ENCODE measurements at regions not wholly inside any gene's neighbourhood (a gene's known extent, or its start where the extent isn't known, plus 50 kb on each side); places are given as distances from the start of the nearest gene placed in this dataset.
"Not testable (repeated sequence)": the region's sequence is repeated elsewhere in the genome, so short reads cannot be mapped to it uniquely, and the experiment has no call there.

- peak overlapping the region; percentile 79 for H3K4me3 ChIP-seq (ENCODE audit: low read length)
Observed at GRCh38 chr7:32727483-32728411, 163.8 kb downstream of the KBTBD2 start.

- H3K4me3 ChIP-seq (ENCODE audit: low read length), result not testable (repeated sequence)
Observed at GRCh38 chr7:32722837-32723236, 168.7 kb downstream of the KBTBD2 start.

GRCh38 chr7:32694182-32694581 lies 197.4 kb downstream of the KBTBD2 start:
- H3K4me3 ChIP-seq (ENCODE audit: low read length), result no peak overlapping the region
- TF ChIP-seq ZNF274 (IDR thresholded peaks at IDR 0.05; ENCODE audit: low read depth, low read length), result no peak

- H3K4me3 ChIP-seq (ENCODE audit: low read length), result not testable (repeated sequence)
Observed at GRCh38 chr7:32691965-32692815, 196.9 kb downstream of the AVL9 start.

- H3K4me3 ChIP-seq (ENCODE audit: low read length), result not testable (repeated sequence)
Observed at GRCh38 chr7:32688092-32688491, 192.8 kb downstream of the AVL9 start.

- H3K4me3 ChIP-seq (ENCODE audit: low read length), result no peak overlapping the region
- no peak for TF ChIP-seq ZNF274 (IDR thresholded peaks at IDR 0.05; ENCODE audit: low read depth, low read length)
Observed at GRCh38 chr7:32681174-32681518, 185.9 kb downstream of the AVL9 start.

- TF ChIP-seq ZNF274 (IDR thresholded peaks at IDR 0.05; ENCODE audit: low read depth, low read length), result no peak
- no peak overlapping the region for H3K4me3 ChIP-seq (ENCODE audit: low read length)
Observed at GRCh38 chr7:32680259-32681173, 185.2 kb downstream of the AVL9 start.

- no peak for TF ChIP-seq ZNF274 (IDR thresholded peaks at IDR 0.05; ENCODE audit: low read depth, low read length)
- H3K4me3 ChIP-seq (ENCODE audit: low read length), result no peak overlapping the region
Observed at GRCh38 chr7:32679192-32679591, 183.9 kb downstream of the AVL9 start.

GRCh38 chr7:32677593-32677992 lies 182.3 kb downstream of the AVL9 start:
- no peak overlapping the region for H3K4me3 ChIP-seq (ENCODE audit: low read length)
- no peak for TF ChIP-seq ZNF274 (IDR thresholded peaks at IDR 0.05; ENCODE audit: low read depth, low read length)

- TF ChIP-seq ZNF274 (IDR thresholded peaks at IDR 0.05; ENCODE audit: low read depth, low read length), result no peak
- H3K4me3 ChIP-seq (ENCODE audit: low read length), result no peak overlapping the region
Observed at GRCh38 chr7:32676249-32676941, 181.1 kb downstream of the AVL9 start.

GRCh38 chr7:32673275-32673983 lies 178.1 kb downstream of the AVL9 start:
- no peak overlapping the region for H3K4me3 ChIP-seq (ENCODE audit: low read length)
- no peak for TF ChIP-seq ZNF274 (IDR thresholded peaks at IDR 0.05; ENCODE audit: low read depth, low read length)

- no peak for TF ChIP-seq ZNF274 (IDR thresholded peaks at IDR 0.05; ENCODE audit: low read depth, low read length)
- no peak overlapping the region for H3K4me3 ChIP-seq (ENCODE audit: low read length)
Observed at GRCh38 chr7:32670110-32671025, 175.1 kb downstream of the AVL9 start.

- not testable (repeated sequence) for H3K4me3 ChIP-seq (ENCODE audit: low read length)
Observed at GRCh38 chr7:32669173-32669870, 174.0 kb downstream of the AVL9 start.

GRCh38 chr7:32668387-32669097 lies 173.3 kb downstream of the AVL9 start:
- not testable (repeated sequence) for H3K4me3 ChIP-seq (ENCODE audit: low read length)

- H3K4me3 ChIP-seq (ENCODE audit: low read length), result not testable (repeated sequence)
Observed at GRCh38 chr7:32667586-32667985, 172.3 kb downstream of the AVL9 start.

- H3K4me3 ChIP-seq (ENCODE audit: low read length), result not testable (repeated sequence)
Observed at GRCh38 chr7:32663805-32664211, 168.5 kb downstream of the AVL9 start.

Measured in GM08714 (cell line).